NT2/D1 (cell line): ENCODE measurements at regions not wholly inside any gene's neighbourhood (a gene's known extent, or its start where the extent isn't known, plus 50 kb on each side); places are given as distances from the start of the nearest gene placed in this dataset.

Source experiments
- SUZ12 ChIP-seq: IDR thresholded peaks from 2 replicates; pipeline ENCODE4 v1.6.1; 2011; ENCODE audit not compliant: insufficient read length, insufficient read depth; ENCODE audit errors: extremely low read depth
- YY1 ChIP-seq: IDR thresholded peaks from 2 replicates; pipeline ENCODE4 v1.6.1; 2011; ENCODE audit not compliant: insufficient read length, insufficient read depth

- no peak for TF ChIP-seq YY1
- no peak for TF ChIP-seq SUZ12
Measured at GRCh38 chr21:16538936-16539440, 809.2 kb downstream of the USP25 start.
